ENCODE measurements at regions not wholly inside any gene's neighbourhood (a gene's known extent, or its start where the extent isn't known, plus 50 kb on each side); places are given as distances from the start of the nearest gene placed in this dataset.

DNA sequence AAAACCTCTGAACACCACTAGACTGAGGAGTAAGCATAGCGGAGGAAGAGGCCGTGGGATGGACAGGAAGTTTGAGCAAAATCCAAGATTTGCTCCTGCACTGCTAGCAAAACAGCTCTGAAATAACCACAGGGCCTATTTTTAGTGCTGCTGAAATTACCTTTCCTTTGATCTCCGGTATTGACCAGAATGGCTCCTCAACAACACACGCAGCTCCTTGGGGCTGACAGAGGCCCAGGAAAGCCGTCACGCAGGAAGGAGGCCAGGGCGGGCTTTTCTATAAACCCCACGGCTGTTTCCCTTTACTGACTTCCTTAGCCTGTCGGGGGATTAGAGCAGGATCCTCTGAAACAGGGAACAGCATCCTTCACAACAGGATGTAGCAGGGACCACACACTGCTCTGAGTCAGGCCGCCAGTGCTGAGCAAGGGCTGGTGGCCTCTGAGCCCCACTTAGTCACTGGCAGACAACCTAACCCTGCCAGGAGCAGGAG, 80.8 kb upstream of the LCLAT1 start:
- no peaks in the 10 kb centered on the region for H3K4me1 ChIP-seq (ENCODE audit: control insufficient read depth in 2 of 2, insufficient read depth in 2 of 2, low read length in 2 of 2)
- no peak overlapping the region for H3K9ac ChIP-seq (ENCODE audit: low read depth in 1 of 2, low read length in 2 of 2)
- peak overlapping the region in 1 of 2 donors; percentile 13 for H3K27ac ChIP-seq (ENCODE audit: low read depth in 2 of 2, low read length in 2 of 2)
- H3K9me3 ChIP-seq (ENCODE audit: control insufficient read depth in 2 of 2, low read length in 2 of 2) = no peaks in the 10 kb centered on the region
- no peak overlapping the region for H3K4me3 ChIP-seq (ENCODE audit: low read length in 2 of 2)
- H3K27me3 ChIP-seq (ENCODE audit: control insufficient read depth in 2 of 2, insufficient read depth in 2 of 2, low read length in 2 of 2) = no peaks in the 10 kb centered on the region
- H3K36me3 ChIP-seq (ENCODE audit: control insufficient read depth in 2 of 2, insufficient read depth in 2 of 2, low read length in 2 of 2) = no peaks in the 10 kb centered on the region

DNA sequence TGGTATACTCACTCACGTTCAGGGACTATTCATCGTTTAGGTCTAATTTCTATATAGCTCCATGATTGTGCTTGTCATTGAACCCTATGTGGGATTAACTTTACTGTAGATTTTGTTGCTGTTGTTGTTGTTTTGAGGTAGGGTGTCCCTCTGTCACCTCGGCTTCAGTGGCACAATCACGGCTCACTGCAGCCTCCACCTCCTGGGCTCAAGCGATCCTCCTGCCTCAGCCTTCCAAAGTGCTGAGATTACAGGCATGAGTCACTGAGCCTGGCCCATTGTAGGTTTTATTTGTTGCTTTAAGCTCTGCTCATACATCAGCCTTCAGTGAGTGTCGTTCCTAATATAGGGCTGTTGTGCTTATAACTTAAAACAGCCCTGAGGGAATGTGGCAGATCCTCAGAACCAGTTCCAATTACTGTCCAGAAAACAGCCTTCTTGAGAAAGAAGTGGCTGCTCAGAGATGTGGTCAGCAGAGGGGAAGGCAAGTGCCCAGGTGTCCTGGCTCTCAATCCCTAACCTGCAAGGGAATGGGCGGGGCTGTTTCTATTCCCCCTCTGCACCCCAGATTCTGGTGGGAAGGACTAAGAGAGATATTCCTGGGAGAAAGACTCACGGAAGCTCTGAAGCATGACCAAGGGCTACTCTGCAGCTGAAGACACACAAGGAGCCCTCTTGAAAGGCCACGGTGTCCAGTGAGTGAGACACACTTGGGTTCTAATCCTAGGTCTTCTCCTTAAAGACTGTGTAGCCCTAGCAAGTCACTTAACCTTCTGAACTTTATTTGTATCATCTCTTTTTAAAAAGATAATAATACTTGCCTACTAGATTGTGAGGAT, 79.6 kb upstream of the LCLAT1 start:
- no peak overlapping the region for H3K27ac ChIP-seq (ENCODE audit: low read depth in 2 of 2, low read length in 2 of 2)
- H3K9ac ChIP-seq (ENCODE audit: low read depth in 1 of 2, low read length in 2 of 2) = no peak overlapping the region
- H3K4me1 ChIP-seq (ENCODE audit: control insufficient read depth in 2 of 2, insufficient read depth in 2 of 2, low read length in 2 of 2) = no peaks in the 10 kb centered on the region
- H3K4me3 ChIP-seq (ENCODE audit: low read length in 2 of 2) = no peak overlapping the region
- no peaks in the 10 kb centered on the region for H3K36me3 ChIP-seq (ENCODE audit: control insufficient read depth in 2 of 2, insufficient read depth in 2 of 2, low read length in 2 of 2)
- H3K9me3 ChIP-seq (ENCODE audit: control insufficient read depth in 2 of 2, low read length in 2 of 2) = no peaks in the 10 kb centered on the region
- H3K27me3 ChIP-seq (ENCODE audit: control insufficient read depth in 2 of 2, insufficient read depth in 2 of 2, low read length in 2 of 2) = no peaks in the 10 kb centered on the region

DNA sequence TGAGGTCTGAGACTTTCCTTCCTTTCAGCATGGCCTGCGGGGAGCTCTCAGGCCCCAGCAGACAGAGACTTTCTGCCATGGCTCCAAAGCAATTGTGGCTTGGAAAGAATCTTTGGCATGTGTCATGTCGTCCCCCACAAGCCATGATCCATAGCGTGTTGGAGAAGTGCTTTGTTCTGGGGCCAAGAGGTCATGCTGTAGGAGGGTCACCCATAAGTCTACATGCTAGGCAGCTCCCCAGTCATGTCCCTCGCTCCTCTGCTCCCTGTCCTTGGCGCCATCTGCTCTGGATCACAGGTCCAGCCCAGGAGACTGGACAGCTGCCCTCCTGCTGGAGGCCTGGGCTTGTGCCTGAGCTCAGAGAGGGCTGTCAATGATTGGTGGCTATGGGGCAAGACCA, 78.8 kb upstream of the LCLAT1 start:
- H3K36me3 ChIP-seq (ENCODE audit: control insufficient read depth in 2 of 2, insufficient read depth in 2 of 2, low read length in 2 of 2) = no peaks in the 10 kb centered on the region
- H3K4me3 ChIP-seq (ENCODE audit: low read length in 2 of 2) = no peak overlapping the region
- no peaks in the 10 kb centered on the region for H3K27me3 ChIP-seq (ENCODE audit: control insufficient read depth in 2 of 2, insufficient read depth in 2 of 2, low read length in 2 of 2)
- no peaks in the 10 kb centered on the region for H3K4me1 ChIP-seq (ENCODE audit: control insufficient read depth in 2 of 2, insufficient read depth in 2 of 2, low read length in 2 of 2)
- no peak overlapping the region for H3K27ac ChIP-seq (ENCODE audit: low read depth in 2 of 2, low read length in 2 of 2)
- no peak overlapping the region for H3K9ac ChIP-seq (ENCODE audit: low read depth in 1 of 2, low read length in 2 of 2)
- no peaks in the 10 kb centered on the region for H3K9me3 ChIP-seq (ENCODE audit: control insufficient read depth in 2 of 2, low read length in 2 of 2)

DNA sequence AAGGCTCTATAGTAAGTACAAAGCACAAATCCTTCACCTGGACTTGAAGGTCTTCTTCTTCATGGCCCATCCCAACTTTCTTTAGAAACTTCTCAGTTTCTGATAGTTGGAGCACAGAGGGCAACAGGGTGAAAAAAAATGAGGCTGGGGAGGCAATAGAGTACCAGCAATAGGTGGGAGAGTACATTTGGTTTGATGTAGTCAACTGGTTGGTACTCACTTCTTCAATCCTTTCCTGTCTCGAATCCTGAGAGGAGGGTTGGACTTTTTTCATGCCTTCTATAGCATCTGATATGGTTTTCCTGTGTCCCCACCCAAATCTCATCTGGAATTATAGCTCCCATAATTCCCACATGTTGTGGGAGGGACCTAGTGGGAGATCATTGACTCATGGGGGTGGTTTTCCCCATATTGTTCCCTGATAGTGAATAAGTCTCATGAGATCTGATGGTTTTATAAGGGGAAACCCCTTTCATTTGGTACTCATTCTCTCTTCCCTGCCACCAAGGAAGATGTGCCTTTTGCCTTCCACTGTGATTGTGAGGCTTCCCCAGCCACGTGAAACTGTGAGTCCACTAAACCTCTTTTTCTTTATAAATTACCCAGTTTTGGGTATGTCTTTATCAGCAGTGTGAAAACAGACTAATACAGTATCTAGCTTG, 75.9 kb upstream of the LCLAT1 start:
- Histone ChIP-seq H3K27me3 (ENCODE audit: control insufficient read depth in 2 of 2, insufficient read depth in 2 of 2, low read length in 2 of 2) (no peaks in the 10 kb centered on the region), H3K9ac (ENCODE audit: low read depth in 1 of 2, low read length in 2 of 2) (no peak overlapping the region), H3K27ac (ENCODE audit: low read depth in 2 of 2, low read length in 2 of 2) (no peak overlapping the region)

DNA sequence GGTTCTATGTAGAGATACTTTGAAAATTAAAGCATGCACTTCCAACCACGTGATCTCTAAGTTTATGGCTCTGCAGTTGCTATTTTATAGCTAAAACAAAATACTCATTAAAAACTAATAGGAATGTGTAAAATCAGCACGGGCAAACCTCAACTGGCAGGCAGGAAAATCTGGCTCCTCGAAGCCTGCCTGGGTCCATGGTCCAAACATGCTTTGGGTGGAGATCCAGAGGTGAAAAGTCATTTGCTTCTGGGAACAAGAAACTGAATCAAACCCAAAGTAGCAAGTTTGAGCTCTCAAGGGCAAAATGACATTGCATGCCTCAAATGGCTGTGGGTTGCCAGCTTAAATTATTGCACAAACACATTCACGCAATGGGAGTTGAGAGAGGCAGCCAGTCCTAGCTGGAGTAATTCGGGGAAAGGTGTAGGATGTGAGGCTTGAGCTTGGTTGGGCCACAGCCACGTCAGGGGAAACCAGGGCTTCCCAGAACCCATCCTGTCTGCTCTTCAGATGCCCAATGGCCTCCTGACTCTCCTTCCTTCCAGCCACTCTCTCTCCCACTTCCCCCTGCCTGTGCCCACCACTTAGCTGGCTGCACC, 75.2 kb upstream of the LCLAT1 start:
- no peaks in the 10 kb centered on the region for H3K4me1 ChIP-seq (ENCODE audit: control insufficient read depth in 2 of 2, insufficient read depth in 2 of 2, low read length in 2 of 2)
- no peaks in the 10 kb centered on the region for H3K27me3 ChIP-seq (ENCODE audit: control insufficient read depth in 2 of 2, insufficient read depth in 2 of 2, low read length in 2 of 2)
- no peaks in the 10 kb centered on the region for H3K36me3 ChIP-seq (ENCODE audit: control insufficient read depth in 2 of 2, insufficient read depth in 2 of 2, low read length in 2 of 2)
- H3K9ac ChIP-seq (ENCODE audit: low read depth in 1 of 2, low read length in 2 of 2) = no peak overlapping the region
- no peak overlapping the region for H3K27ac ChIP-seq (ENCODE audit: low read depth in 2 of 2, low read length in 2 of 2)
- H3K9me3 ChIP-seq (ENCODE audit: control insufficient read depth in 2 of 2, low read length in 2 of 2) = no peaks in the 10 kb centered on the region
- no peak overlapping the region for H3K4me3 ChIP-seq (ENCODE audit: low read length in 2 of 2)

More for the DNA sequence above, 75.9 kb upstream of the LCLAT1 start:
- no peaks in the 10 kb centered on the region for H3K4me1 ChIP-seq (ENCODE audit: control insufficient read depth in 2 of 2, insufficient read depth in 2 of 2, low read length in 2 of 2)
- no peak overlapping the region for H3K4me3 ChIP-seq (ENCODE audit: low read length in 2 of 2)
- no peaks in the 10 kb centered on the region for H3K9me3 ChIP-seq (ENCODE audit: control insufficient read depth in 2 of 2, low read length in 2 of 2)
- H3K36me3 ChIP-seq (ENCODE audit: control insufficient read depth in 2 of 2, insufficient read depth in 2 of 2, low read length in 2 of 2) = no peaks in the 10 kb centered on the region

DNA sequence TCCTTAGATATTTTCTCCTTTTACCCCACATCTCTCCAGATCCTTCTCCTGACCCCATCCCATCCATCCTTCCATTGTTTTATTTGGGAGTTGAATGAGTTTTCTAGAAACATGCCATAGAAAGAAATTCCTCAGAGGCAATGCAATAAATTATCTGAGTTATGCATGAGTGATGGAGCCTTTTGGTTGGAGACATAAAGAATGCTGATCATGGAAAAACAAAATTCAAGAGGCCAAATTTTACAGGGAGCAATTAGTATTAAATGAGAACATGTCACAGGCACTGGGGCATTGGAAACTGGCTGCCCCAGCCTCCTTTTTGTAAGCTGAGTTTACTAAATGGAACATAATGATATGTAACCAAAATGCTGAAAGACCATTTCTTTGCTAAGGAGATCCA, 74.2 kb upstream of the LCLAT1 start:
- no peak overlapping the region for H3K27ac ChIP-seq (ENCODE audit: low read depth in 2 of 2, low read length in 2 of 2)
- no peak overlapping the region for H3K9ac ChIP-seq (ENCODE audit: low read depth in 1 of 2, low read length in 2 of 2)
- no peaks in the 10 kb centered on the region for H3K27me3 ChIP-seq (ENCODE audit: control insufficient read depth in 2 of 2, insufficient read depth in 2 of 2, low read length in 2 of 2)
- H3K4me3 ChIP-seq (ENCODE audit: low read length in 2 of 2) = no peak overlapping the region
- no peaks in the 10 kb centered on the region for H3K4me1 ChIP-seq (ENCODE audit: control insufficient read depth in 2 of 2, insufficient read depth in 2 of 2, low read length in 2 of 2)
- no peaks in the 10 kb centered on the region for H3K36me3 ChIP-seq (ENCODE audit: control insufficient read depth in 2 of 2, insufficient read depth in 2 of 2, low read length in 2 of 2)
- no peaks in the 10 kb centered on the region for H3K9me3 ChIP-seq (ENCODE audit: control insufficient read depth in 2 of 2, low read length in 2 of 2)

DNA sequence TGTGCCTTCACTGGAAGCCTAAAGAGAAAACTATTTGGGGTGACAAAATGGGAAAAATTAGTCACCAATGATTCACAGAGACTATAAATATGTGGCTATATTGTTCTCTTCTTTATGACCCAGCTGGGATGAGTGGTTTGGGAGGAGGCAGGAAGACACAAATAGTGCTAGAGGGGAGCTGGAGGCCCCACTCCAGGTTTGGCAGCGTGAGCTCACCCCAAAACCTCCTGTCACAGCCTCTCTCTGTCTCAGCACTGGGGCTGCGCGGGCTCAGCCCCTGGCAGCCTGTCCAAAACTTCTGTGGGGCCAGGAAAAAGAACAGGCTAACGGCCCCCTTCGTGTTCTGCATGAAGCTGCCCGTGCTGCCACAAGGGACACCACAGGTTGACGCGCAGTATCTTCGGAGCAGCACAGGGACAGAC, 73.2 kb upstream of the LCLAT1 start:
- H3K36me3 ChIP-seq (ENCODE audit: control insufficient read depth in 2 of 2, insufficient read depth in 2 of 2, low read length in 2 of 2) = no peaks in the 10 kb centered on the region
- H3K27ac ChIP-seq (ENCODE audit: low read depth in 2 of 2, low read length in 2 of 2) = no peak overlapping the region
- H3K27me3 ChIP-seq (ENCODE audit: control insufficient read depth in 2 of 2, insufficient read depth in 2 of 2, low read length in 2 of 2) = no peaks in the 10 kb centered on the region
- H3K9me3 ChIP-seq (ENCODE audit: control insufficient read depth in 2 of 2, low read length in 2 of 2) = no peaks in the 10 kb centered on the region
- H3K4me1 ChIP-seq (ENCODE audit: control insufficient read depth in 2 of 2, insufficient read depth in 2 of 2, low read length in 2 of 2) = no peaks in the 10 kb centered on the region
- no peak overlapping the region for H3K4me3 ChIP-seq (ENCODE audit: low read length in 2 of 2)
- no peak overlapping the region for H3K9ac ChIP-seq (ENCODE audit: low read depth in 1 of 2, low read length in 2 of 2)

DNA sequence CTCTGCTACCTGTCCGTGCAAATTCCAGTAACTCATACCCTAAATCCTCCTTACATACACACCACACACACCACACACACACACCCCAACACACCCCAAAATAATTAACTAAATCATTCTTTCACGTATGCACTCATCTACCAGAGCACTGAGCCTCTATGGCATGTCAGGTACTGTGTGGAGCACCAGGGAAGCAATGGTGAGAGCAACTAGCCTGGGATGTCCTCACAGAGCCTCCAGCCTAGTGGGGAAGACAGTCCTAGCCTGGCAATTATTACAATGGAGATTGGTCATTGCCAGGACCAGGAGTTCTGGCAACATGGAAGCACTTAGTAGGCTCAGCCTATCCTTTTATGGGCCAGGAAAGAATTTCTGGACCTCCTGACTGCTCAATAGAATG, 72.7 kb upstream of the LCLAT1 start:
- no peak overlapping the region for H3K9ac ChIP-seq (ENCODE audit: low read depth in 1 of 2, low read length in 2 of 2)
- no peaks in the 10 kb centered on the region for H3K4me1 ChIP-seq (ENCODE audit: control insufficient read depth in 2 of 2, insufficient read depth in 2 of 2, low read length in 2 of 2)
- no peak overlapping the region for H3K27ac ChIP-seq (ENCODE audit: low read depth in 2 of 2, low read length in 2 of 2)
- no peak overlapping the region for H3K4me3 ChIP-seq (ENCODE audit: low read length in 2 of 2)
- H3K27me3 ChIP-seq (ENCODE audit: control insufficient read depth in 2 of 2, insufficient read depth in 2 of 2, low read length in 2 of 2) = no peaks in the 10 kb centered on the region
- H3K9me3 ChIP-seq (ENCODE audit: control insufficient read depth in 2 of 2, low read length in 2 of 2) = no peaks in the 10 kb centered on the region
- H3K36me3 ChIP-seq (ENCODE audit: control insufficient read depth in 2 of 2, insufficient read depth in 2 of 2, low read length in 2 of 2) = no peaks in the 10 kb centered on the region

DNA sequence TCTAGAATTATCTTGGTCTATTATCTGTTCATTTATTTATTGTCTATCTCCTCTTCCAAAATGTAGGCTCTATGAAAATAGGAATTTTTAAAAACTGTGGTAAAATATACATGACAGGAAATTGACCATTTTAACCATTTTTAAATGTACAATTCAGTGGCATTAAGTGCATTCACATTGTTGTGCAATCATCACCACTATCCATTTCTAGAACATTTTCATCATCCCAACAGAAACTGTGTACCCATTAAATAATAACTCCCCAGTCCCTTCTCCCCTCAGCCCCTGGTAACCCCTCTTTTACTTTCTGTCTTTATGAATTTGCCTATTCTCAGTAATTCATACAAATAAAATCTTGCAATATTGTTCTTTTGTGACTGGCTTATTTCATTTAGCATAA, 71.1 kb upstream of the LCLAT1 start:
- H3K27ac ChIP-seq (ENCODE audit: low read depth in 2 of 2, low read length in 2 of 2) = no peak overlapping the region
- H3K4me3 ChIP-seq (ENCODE audit: low read length in 2 of 2) = no peak overlapping the region
- H3K9me3 ChIP-seq (ENCODE audit: control insufficient read depth in 2 of 2, low read length in 2 of 2) = no peaks in the 10 kb centered on the region
- H3K9ac ChIP-seq (ENCODE audit: low read depth in 1 of 2, low read length in 2 of 2) = no peak overlapping the region
- H3K36me3 ChIP-seq (ENCODE audit: control insufficient read depth in 2 of 2, insufficient read depth in 2 of 2, low read length in 2 of 2) = no peaks in the 10 kb centered on the region
- no peaks in the 10 kb centered on the region for H3K27me3 ChIP-seq (ENCODE audit: control insufficient read depth in 2 of 2, insufficient read depth in 2 of 2, low read length in 2 of 2)
- no peaks in the 10 kb centered on the region for H3K4me1 ChIP-seq (ENCODE audit: control insufficient read depth in 2 of 2, insufficient read depth in 2 of 2, low read length in 2 of 2)

DNA sequence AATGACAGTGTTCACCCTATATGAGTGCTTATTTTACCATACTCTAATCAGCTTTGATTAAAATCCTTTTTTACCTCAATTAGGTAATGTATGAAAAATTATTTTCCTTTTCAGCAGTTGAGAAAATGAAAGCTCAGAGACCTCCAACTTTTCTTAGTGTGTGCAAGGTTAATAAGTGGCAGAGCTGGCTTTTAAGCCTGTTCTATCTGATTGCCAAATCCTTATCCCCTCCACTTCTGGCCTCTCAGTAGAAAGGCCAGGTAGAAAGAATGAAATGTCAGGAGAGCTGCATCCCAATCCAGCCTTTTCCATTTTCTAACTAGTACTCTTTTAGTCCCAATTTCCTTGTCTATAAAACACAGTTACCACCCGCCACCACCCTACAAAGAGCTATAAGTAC, 67.6 kb upstream of the LCLAT1 start:
- Histone ChIP-seq H3K4me3 (ENCODE audit: low read length in 2 of 2) (no peak overlapping the region), H3K4me1 (ENCODE audit: control insufficient read depth in 2 of 2, insufficient read depth in 2 of 2, low read length in 2 of 2) (no peaks in the 10 kb centered on the region), H3K9ac (ENCODE audit: low read depth in 1 of 2, low read length in 2 of 2) (no peak overlapping the region), H3K36me3 (ENCODE audit: control insufficient read depth in 2 of 2, insufficient read depth in 2 of 2, low read length in 2 of 2) (no peaks in the 10 kb centered on the region), H3K9me3 (ENCODE audit: control insufficient read depth in 2 of 2, low read length in 2 of 2) (no peaks in the 10 kb centered on the region), H3K27ac (ENCODE audit: low read depth in 2 of 2, low read length in 2 of 2) (no peak overlapping the region), H3K27me3 (ENCODE audit: control insufficient read depth in 2 of 2, insufficient read depth in 2 of 2, low read length in 2 of 2) (peaks cover 0 to 4% of the 10 kb centered on the region in 2 donors)

Measured in mucosa of rectum (tissue), 2 donors.